ENCODE measurements at regions not wholly inside any gene's neighbourhood (a gene's known extent, or its start where the extent isn't known, plus 50 kb on each side); places are given as distances from the start of the nearest gene placed in this dataset.
"Not testable (repeated sequence)": the region's sequence is repeated elsewhere in the genome, so short reads cannot be mapped to it uniquely, and the experiment has no call there.

DNA sequence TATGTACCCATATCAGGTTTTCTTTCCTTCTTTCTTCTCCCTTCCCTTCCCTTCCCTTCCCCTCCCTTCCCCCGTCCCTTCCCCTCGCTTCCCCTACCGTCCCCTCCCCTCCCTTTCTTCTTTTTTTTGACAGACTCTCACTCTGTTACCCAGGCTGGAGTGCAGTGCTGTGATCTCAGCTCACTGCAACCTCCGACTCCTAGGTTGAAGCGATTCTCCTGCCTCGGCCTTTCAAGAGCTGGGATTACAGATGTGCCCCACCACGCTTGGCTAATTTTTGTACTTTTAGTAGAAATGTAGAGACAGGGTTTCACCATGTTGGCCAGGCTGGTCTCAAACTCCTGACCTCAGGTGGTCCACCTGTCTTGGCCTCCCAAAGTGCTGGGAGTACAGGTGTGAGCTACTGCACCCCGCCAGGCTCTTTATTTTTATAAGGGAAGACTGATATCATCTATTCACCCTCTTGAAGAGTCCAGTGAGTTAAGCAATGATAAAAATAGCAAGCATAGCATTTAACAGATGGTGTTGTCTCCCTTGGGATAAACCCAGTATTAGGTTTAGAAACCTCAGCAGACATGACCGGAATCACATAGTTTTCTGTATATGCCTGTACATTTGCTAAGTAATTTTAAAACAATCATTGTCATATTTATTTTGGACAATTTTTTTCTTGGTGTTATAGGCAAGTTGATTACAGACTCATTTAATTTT, 888.4 kb downstream of the TRIB2 start:
- DNase-seq (ENCODE audit: low spot score): no peak

DNA sequence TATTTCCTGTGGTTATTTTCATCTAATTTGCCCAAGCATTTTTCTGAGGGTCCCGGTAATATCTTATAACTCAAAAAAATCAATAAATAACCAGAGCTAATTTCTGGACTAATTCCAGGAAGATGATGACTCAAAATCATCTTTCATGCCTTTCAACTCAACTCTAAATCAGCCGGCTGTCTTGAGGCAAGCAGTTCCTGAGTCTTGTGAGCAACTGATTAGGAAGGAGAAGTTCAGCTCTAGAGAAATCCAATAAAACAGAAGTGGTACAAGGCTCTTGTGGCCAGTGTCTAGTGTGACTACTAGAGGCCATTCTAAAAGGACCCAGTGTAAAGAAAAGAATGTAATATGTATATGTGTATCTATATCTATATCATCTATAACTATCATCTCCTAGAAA, 890.4 kb downstream of the TRIB2 start:
- DNase-seq (ENCODE audit: low spot score): no peak

DNA sequence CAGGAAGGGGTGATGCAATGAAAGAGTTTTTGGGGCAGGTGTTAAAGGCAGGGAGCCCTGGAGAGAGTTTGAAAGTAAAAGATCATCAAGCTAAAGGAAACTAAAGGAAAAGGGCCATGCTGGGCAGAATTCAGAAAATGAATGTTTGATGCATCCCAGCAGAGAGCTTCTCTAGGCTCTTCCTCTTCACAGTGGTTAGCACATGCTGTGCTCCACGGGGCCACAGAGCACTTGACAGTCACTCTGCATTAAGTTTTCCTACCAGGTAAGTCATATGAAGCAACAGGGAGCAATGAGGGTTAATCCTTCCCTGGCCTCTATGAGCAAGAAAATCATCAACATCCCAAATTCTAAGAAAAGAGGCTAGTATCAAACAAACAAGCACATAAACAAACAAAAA, 895.2 kb downstream of the TRIB2 start:
- no peak for DNase-seq (ENCODE audit: low spot score)

DNA sequence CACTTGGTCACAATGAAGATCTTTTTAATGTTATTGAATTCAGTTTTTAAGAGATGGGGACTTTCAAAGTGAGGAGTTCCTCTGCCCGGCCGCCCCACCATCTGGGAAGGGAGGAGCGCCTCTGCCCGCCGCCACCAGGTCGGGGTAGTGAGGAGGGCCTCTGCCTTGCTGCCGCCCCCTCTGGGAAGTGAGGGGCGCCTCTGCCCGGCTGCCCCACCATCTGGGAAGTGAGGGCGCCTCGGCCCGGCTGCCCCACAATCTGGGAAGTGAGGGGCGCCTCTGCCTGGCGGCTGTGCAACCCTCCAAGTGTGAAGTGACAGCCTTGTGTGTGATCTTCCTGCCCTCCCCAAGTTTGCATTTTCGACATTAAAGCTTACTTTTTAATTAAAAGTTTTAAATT, 899.3 kb downstream of the TRIB2 start:
- DNase-seq (ENCODE audit: low spot score): no peak

DNA sequence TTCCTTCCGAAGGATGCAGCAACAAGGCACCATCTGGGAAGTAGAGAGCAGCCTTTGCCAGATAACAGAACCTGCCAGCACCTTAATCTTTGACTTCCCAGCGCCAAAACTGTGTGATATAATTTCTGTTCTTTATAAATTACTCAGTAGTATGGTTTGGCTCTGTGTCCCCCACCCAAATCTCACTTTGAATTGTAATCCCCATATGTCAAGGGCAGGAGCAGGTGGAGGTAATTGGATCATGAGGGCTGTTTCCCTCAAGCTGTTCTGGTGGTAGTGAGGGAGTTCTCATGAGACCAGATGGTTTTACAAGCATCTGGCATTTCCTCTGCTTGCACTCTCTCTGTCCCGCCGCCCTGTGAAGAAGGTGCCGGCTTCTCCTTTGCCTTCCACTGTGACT, 899.9 kb downstream of the TRIB2 start:
- DNase-seq (ENCODE audit: low spot score): no peak

DNA sequence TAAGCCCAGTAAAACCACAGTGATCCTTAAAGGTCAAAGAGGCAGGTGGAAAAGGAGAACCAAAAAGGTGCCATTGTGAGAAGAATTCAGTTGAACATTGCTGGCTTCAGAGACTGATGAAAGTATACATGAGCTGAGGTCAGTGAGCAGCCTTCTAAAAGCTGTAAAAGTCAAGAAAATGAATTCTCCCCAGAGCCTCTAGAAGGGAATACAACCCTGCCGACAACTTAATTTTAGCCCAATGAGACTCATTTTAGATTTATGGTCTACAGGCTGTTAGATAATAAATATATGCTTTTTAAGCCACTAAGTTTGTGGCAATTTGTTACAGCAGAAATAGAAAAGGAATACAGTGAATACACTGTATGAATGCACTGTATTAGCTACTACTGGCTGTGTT, 911.4 kb downstream of the TRIB2 start:
- DNase-seq (ENCODE audit: low spot score): no peak

DNA sequence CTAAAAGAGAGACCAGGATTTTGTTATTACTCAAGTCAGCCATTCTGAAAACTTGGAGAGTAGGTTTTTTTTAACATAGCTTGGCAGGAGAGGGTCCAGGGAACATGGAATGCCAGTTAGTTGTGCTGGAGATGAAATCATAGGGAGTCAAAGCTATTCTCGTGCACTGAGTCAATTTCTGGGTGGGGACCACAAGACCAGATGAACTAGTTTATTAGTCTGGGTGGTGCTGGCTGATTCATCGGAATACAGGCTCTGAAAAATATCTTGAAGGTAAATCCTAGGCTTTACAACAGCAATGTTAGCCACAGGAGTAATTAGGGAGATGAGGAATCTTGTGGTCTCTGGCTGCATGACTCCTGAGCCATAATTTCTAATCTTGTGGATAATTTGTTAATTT, 921.4 kb downstream of the TRIB2 start:
- DNase-seq (ENCODE audit: low spot score): no peak

DNA sequence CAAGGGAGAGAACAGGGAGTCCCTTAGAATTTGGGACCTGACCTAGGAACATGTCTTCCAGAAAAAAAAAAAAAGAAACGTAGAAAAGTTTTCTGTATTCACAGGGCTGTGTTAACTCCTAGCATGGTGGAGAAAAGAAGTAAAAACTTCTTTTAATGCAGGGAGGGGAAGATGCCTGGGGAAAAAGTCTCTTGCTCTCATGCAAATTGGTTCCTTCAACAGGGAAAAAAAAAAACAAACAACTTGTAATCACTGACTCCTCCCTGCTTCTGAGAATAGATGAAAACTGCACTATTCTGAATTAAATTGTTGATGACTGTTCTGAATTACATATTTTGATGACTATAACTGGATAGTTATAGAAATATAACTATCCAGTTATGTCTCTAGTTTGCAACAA, 933.2 kb downstream of the TRIB2 start:
- no peak for DNase-seq (ENCODE audit: low spot score)

DNA sequence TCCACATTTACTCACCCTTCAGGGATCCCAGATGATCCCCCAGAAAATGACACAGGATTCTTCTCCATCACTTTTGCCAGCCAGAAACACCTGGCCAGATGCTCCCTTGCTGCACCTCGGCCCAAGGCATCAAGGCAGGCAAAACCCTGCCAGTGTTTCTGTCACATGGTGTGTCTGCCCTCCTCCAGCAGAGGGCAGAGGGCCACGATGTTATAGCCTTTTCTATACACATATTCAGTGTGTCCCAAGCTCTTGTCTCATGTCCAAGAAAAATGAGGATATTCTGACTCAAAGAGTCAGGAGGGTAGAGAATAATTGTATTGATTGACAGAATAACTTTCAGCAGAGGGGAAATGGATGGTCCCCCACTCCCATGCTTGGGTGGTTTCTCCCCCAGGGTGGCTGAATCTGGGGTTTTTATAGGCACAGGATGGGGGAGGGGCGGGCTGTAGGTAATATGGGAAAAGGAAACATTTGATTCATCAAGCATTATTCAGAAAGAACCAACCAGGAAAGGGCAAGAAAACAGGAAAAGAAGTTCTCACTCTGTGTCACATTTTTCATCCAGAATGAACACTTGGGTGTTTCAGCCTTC, 933.9 kb downstream of the TRIB2 start:
- DNase-seq (ENCODE audit: low spot score): no peak

DNA sequence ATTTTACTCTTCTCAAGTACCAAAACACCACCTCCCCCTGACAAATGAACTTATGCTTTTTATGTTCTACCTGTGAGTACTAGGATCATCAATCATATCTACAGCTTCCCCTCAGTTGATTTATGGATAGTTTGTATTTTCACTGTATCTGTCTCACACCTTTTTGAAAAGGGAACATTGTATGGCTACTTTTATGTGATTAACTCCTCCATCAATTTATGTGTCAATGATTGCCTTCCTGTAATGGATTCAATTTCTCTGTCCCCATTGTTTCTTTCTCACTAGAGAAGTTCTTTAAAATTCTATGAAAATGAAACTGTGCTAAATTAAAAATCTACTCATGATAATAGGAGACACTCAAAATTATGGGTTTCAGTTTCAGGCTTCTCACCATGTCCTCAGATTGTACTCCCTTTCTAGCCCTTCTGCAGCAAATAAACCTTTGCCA, 935.0 kb downstream of the TRIB2 start:
- DNase-seq (ENCODE audit: low spot score): no peak

DNA sequence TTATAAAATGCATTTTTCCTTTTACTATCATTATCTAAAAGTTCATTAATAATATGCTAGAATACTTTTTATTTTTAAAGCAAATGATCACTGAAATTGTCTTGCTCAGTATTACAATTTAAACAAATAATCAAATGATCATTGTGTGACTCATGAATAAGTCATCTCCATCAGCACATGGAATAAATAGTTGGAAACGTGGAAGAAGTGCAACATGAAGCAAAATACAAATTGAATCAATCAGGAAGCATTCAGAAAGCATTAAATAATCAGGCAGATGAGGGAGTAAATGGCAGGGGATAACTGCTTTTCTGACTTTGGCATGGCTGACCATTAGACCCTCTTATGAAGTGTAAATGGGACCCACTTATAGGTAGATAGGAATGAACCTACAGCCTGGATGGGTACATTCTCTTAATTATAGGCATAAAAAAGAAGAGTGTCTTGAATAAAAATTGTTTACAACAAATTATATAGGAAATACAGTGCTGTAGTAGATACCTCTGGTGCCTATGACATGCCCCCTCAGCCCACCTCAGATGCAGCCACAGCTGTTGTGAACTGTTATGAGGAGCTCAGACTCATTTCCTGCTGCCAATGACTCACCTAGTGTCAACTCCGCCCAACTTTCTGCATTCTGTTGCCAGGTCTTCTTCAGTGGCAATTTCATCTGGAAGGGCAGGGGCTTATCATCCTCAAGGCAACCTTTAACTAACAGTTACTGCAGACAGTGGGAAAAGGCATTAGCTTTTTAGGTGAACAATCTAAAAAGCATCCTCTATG, 936.0 kb downstream of the TRIB2 start:
- DNase-seq (ENCODE audit: low spot score): no peak

DNA sequence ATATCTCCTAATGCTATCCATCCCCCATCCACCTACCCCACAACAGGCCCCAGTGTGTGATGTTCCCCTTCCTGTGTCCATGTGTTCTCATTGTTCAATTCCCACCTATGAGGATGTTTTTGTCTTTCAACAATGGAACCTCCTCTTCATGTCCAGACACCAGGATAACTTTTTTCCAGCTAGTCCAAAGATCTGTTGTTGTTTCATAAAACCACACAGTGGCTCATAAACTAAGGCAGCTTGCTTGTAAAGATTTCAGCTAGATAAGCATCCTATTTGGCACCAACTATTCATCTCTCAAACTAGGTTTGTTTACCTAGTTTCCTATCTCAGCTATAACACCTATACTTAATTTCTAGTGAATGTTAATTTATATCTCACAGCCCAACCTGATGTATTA, 937.7 kb downstream of the TRIB2 start:
- no peak for DNase-seq (ENCODE audit: low spot score)

DNA sequence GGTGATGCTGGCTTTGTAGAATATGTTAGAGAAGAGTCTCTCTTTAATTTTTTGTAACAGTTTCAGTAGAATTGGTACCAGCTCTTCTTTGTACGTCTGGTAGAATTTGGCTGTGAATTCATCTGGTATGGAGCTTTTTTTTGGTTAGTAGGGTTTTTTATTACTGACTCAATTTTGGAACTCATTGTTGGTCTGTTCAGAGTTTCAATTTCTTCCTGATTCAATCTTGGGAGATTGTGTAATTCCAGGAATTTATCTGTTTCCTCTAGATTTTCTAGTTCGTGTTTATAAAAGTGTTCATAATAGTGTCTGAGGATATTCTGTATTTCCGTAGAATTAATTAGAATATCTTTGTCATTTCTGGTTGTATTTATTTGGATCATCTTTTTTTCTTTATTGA, 943.5 kb downstream of the TRIB2 start:
- no peak for DNase-seq (ENCODE audit: low spot score)

DNA sequence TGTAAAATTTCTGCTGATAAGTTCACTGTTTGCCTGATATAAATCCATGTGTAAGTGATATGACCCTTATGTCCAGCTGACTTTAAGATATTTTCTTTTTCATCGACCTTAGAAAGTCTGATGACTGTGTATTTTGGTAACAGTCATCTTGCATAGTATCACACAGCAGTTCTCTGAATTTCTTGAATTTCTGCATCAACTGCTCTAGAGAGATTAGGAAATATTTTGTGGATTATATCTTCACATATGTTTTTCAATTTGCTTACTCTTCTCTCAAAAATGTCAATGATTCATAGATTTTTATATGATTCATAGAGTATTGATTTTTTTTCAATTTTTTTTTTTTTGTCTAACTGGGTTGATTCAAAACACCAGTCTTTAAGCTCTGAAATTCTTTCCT, 945.3 kb downstream of the TRIB2 start:
- no peak for DNase-seq (ENCODE audit: low spot score)

DNA sequence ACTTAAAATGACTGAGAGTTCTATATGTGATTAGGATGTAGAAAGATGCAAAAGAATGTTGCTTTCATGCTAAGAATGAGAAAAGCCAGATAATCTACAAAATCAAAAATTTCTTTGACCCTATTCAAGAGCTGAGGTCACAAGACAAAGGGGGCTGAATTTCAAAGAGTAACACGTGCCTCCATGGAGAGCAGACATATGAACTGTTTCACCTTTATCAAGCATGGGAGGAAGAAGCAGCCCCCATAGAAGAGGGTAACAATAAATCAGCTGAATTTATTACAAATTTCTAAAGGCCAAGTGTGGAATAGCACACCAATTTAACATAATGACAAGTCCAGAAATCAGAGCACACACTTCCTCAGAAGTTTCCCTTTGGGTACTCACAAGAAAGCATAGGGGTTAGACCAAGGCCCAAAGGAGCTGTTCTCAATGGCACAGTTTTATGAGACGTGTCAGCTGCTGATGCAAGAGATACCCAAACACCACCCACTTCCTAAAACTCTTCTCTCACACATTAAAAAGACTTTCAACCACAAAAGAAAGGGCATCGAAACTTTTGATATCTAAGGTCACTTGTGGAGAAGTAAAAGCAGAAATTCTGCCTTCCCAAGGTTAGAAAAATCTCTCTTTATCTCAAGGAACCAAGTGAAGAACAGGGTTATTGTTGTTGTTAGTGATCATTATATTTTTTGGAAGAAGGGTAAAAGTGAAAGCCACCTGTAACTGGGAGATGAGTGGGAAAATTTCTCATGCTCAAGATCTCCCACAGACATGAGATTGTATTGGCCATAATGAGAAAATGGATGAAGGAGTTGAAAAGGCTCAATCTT, 950.1 kb downstream of the TRIB2 start:
- DNase-seq (ENCODE audit: low spot score): no peak

DNA sequence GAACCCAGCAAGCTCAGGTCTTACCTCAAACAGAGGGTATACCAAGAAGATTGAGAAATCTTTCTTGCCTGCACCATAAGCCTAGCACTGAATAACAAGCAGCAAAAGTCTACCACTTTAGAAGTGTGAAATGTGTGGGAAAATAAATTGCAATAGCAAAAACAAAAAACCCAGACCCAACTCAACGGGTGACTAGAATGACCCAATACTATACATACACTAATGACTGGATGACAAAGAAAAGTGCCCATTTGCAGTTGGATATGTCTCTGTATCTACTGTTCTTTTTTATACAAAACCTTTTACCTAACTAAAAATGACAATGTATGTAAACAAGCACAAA, 950.6 kb downstream of the TRIB2 start:
- DNase-seq (ENCODE audit: low spot score): no peak

DNA sequence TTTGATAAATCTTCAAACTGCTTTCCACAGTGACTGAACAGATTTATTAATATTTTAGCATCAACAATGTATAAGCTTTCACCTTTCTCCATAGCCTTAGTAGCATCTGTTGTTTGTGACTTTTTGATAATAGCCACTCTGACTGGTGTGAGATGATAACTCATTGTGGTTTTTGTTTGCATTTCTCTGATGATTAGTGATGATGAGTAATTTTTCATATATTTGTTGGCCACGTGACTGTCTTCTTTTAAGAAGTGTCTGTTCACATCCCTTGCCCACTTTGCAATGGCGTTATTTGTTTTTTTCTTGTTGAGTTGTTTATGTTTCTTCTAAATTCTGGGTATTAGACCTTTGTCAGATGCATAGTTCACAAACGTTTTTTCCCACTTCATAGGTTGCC, 952.9 kb downstream of the TRIB2 start:
- no peak for DNase-seq (ENCODE audit: low spot score)

DNA sequence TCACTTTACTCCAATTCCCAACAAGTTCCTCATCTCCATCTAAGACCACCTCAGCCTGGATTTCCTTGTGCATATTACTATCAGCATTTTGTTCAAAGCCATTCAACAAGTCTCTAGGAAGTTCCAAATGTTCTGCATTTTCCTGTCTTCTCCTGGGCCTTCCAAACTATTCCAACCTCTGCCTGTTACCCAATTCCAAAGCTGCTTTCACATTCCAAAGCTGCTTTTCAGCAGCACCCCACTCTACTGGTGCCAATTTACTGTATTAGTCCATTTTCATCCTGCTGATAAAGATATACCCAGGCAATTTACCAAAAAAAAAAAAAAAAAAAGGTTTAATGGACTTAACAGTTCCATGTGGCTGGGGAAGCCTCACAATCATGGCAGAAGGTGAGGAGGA, 957.1 kb downstream of the TRIB2 start:
- not testable (repeated sequence) for DNase-seq (ENCODE audit: low spot score)

DNA sequence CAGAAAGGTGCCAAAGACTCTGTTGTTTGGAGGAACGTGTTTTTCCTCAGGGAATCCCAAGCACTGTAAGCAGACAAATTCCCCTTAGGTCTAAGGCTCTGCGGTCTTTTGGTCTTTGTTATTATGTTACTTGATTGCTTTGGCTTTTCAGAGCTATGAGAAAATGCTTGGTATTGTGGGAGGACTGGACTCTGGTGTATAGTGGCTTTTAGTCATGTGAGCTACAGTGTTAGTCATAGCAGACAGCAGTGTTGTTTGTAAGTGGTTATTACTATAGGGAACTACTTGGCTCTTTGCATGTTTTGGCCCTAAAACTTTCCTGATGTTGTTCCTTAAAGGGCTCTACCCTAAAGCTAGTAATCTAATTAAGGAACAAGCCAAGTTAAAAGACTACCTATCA, 956.2 kb upstream of the LRATD1 start:
- DNase-seq (ENCODE audit: low spot score): no peak

DNA sequence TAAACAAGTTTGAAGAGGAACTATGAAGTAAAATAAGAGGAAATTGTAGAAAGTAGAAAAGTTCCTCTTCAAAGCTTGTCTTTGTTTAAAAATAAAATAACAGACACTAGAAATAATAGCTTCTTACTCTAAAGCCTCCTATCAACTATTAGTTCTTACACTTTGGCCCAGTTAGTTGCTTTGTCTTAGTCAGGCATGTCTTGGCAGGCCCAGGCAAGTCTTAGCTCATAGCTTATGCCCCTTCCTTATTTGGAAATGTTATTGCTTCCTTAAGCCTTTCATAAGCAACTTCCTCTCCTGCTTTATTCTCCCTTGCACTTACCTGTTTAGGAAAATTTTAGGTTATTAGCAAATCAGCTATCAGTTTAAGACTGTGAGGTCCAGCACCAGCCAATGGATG, 950.6 kb upstream of the LRATD1 start:
- no peak for DNase-seq (ENCODE audit: low spot score)

DNA sequence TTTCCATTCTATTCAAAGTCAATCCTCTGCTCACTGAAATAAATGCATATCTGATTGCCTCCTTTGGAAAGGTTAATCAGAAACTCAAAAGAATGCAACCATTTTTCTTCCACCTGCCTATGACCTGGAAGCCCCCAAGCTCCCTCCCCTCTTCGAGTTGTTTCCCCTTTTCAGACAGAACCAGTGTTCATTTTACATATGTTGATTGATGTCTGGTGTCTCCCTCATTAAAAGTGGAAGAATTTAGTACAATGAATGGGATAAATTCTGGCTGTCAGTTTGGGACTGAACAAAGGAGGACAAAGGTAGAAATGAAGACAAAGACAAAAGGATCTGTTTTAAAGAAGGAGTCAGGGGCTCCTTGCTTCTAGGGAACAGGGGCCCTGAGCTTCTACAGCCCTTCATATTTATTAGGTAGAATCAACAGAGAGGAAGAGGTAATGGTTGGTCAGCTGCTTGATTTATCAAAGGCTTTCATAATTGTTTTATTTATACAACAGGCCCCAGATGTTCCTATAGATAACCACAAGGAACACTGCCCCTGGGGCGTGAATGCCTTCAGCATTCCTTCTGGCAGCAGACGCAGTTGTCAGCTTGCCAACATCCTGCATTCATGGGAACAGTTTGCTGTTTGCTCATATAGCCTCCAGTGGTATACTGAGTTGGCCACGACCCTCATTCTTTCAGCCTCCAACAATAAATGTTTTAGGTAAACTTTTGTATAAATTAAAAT, 949.8 kb upstream of the LRATD1 start:
- DNase-seq (ENCODE audit: low spot score): no peak

DNA sequence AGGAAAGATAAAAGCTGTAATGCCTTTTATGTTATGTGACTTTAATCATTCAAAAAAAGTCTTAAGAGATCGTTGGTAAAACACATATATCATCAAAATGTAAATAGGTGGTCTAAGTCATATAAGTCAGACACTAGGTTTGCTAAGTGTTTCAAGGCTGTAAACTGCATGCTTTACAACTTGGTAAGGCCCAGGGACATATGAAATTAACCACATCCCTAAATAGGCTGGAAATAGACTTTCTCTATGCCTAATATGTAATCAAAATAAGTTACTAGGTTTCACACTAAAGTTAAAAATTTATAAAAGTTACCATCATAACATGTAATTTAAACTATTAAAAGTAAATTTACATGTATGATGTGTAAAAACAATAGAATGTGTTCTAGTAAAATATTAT, 946.3 kb upstream of the LRATD1 start:
- DNase-seq (ENCODE audit: low spot score): no peak

All from cerebellar cortex (tissue), 1 donor.